ENCODE measurements at regions not wholly inside any gene's neighbourhood (a gene's known extent, or its start where the extent isn't known, plus 50 kb on each side); places are given as distances from the start of the nearest gene placed in this dataset.

GRCh38 chr5:174609116-174609515 is 115.3 kb upstream of the MSX2 start:
- Histone ChIP-seq H3K4me3 (ENCODE audit: low read length, poor library complexity, severe bottlenecking) (no peak overlapping the region), H4K20me1 (ENCODE audit: insufficient read depth, low read length, poor library complexity, severe bottlenecking) (no peaks in the 10 kb centered on the region), H3F3A (ENCODE audit: low read depth) (no peaks in the 10 kb centered on the region), H3K79me2 (ENCODE audit: insufficient read depth, low read length) (no peaks in the 10 kb centered on the region), H3K9ac (ENCODE audit: low read depth, low read length, poor library complexity, severe bottlenecking) (no peak overlapping the region), H3K4me2 (ENCODE audit: low read depth, low read length, poor library complexity, severe bottlenecking) (no peak overlapping the region), H3K27me3 (ENCODE audit: insufficient read depth, low read length, poor library complexity, severe bottlenecking) (no peaks in the 10 kb centered on the region), H3K36me3 (ENCODE audit: insufficient read depth, low read length) (no peaks in the 10 kb centered on the region), H3K9me3 (ENCODE audit: insufficient read depth, low read depth, low read length) (no peaks in the 10 kb centered on the region), H3K9me2 (replicated peaks; ENCODE audit: low read depth, low read length) (no peaks in the 10 kb centered on the region), H2AFZ (ENCODE audit: low read length) (no peak overlapping the region), H3K4me1 (ENCODE audit: insufficient read depth, low read length, poor library complexity, severe bottlenecking) (no peaks in the 10 kb centered on the region)
- TF ChIP-seq EZH2phosphoT487 (IDR thresholded peaks at IDR 0.05; ENCODE audit: borderline replicate concordance) (no peak), CTCF (conservative IDR thresholded peaks at IDR 0.05; ENCODE audit: low read length) (no peak)

GRCh38 chr5:174610968-174611367 is 113.4 kb upstream of the MSX2 start:
- Histone ChIP-seq H3K79me2 (ENCODE audit: insufficient read depth, low read length) (no peaks in the 10 kb centered on the region), H3K4me2 (ENCODE audit: low read depth, low read length, poor library complexity, severe bottlenecking) (no peak overlapping the region), H3K4me3 (ENCODE audit: low read length, poor library complexity, severe bottlenecking) (no peak overlapping the region), H3K36me3 (ENCODE audit: insufficient read depth, low read length) (no peaks in the 10 kb centered on the region), H3K27me3 (ENCODE audit: insufficient read depth, low read length, poor library complexity, severe bottlenecking) (no peaks in the 10 kb centered on the region), H4K20me1 (ENCODE audit: insufficient read depth, low read length, poor library complexity, severe bottlenecking) (no peaks in the 10 kb centered on the region), H3K9me2 (replicated peaks; ENCODE audit: low read depth, low read length) (no peaks in the 10 kb centered on the region), H3F3A (ENCODE audit: low read depth) (no peaks in the 10 kb centered on the region), H3K4me1 (ENCODE audit: insufficient read depth, low read length, poor library complexity, severe bottlenecking) (no peaks in the 10 kb centered on the region), H3K9me3 (ENCODE audit: insufficient read depth, low read depth, low read length) (no peaks in the 10 kb centered on the region), H2AFZ (ENCODE audit: low read length) (no peak overlapping the region), H3K9ac (ENCODE audit: low read depth, low read length, poor library complexity, severe bottlenecking) (no peak overlapping the region)
- no peak for TF ChIP-seq EZH2phosphoT487 (IDR thresholded peaks at IDR 0.05; ENCODE audit: borderline replicate concordance)
- TF ChIP-seq CTCF (conservative IDR thresholded peaks at IDR 0.05; ENCODE audit: low read length): no peak

- Histone ChIP-seq H3K4me2 (ENCODE audit: low read depth, low read length, poor library complexity, severe bottlenecking) (no peak overlapping the region), H3K79me2 (ENCODE audit: insufficient read depth, low read length) (no peaks in the 10 kb centered on the region), H3K4me3 (ENCODE audit: low read length, poor library complexity, severe bottlenecking) (no peak overlapping the region), H3F3A (ENCODE audit: low read depth) (no peaks in the 10 kb centered on the region), H3K9me2 (replicated peaks; ENCODE audit: low read depth, low read length) (no peaks in the 10 kb centered on the region), H3K36me3 (ENCODE audit: insufficient read depth, low read length) (no peaks in the 10 kb centered on the region), H4K20me1 (ENCODE audit: insufficient read depth, low read length, poor library complexity, severe bottlenecking) (no peaks in the 10 kb centered on the region), H3K9ac (ENCODE audit: low read depth, low read length, poor library complexity, severe bottlenecking) (no peak overlapping the region), H2AFZ (ENCODE audit: low read length) (no peak overlapping the region), H3K4me1 (ENCODE audit: insufficient read depth, low read length, poor library complexity, severe bottlenecking) (no peaks in the 10 kb centered on the region), H3K27me3 (ENCODE audit: insufficient read depth, low read length, poor library complexity, severe bottlenecking) (no peaks in the 10 kb centered on the region), H3K9me3 (ENCODE audit: insufficient read depth, low read depth, low read length) (no peaks in the 10 kb centered on the region)
- TF ChIP-seq EZH2phosphoT487 (IDR thresholded peaks at IDR 0.05; ENCODE audit: borderline replicate concordance) (no peak), CTCF (conservative IDR thresholded peaks at IDR 0.05; ENCODE audit: low read length) (no peak)
Observed at GRCh38 chr5:174612686-174613085, 111.7 kb upstream of the MSX2 start.

All from Loucy (cell line).